CD4-positive, alpha-beta T cell (primary cell): ENCODE measurements at regions not wholly inside any gene's neighbourhood (a gene's known extent, or its start where the extent isn't known, plus 50 kb on each side); places are given as distances from the start of the nearest gene placed in this dataset.

Experiments used
- ATAC-seq: fragments of 200-7000 bp; cut with Tn5 transposase; one replicate; pipeline ENCODE4 v1.10.0; 2022; ENCODE audit warnings: mild to moderate bottlenecking; ENCODE audit not compliant: poor library complexity
- CTCF ChIA-PET: fragments of 350-600 bp; sonication (Branson Sonifier 250); formaldehyde crosslinking; loops from one replicate; lab custom pipeline; 2021; ENCODE audit warnings: antibody characterized with exemption, inconsistent platforms; lab: Charles Lee
- POLR2A ChIA-PET: fragments of 350-600 bp; sonication (Branson Sonifier 250); formaldehyde crosslinking; loops from one replicate; lab custom pipeline; 2021; ENCODE audit warnings: antibody characterized with exemption, inconsistent platforms; lab: Charles Lee
- DNase-seq, 14 experiments: peaks; one replicate each; pipeline ENCODE4 v3.0.0-alpha.2; 2013 to 2020; ENCODE audit warnings: mixed read lengths in 2 of 14
- H3K27ac ChIP-seq, 2 donors: one replicate each; pipeline versions ENCODE4 v1.5.1 to v1.7.0; 2013; ENCODE audit warnings: low read length in 2 of 2, low read depth in 1 of 2, mild to moderate bottlenecking in 1 of 2
- H3K27me3 ChIP-seq, 2 experiments: 1 replicate in 1 of 2; 2 replicates in 1 of 2; pipeline versions ENCODE4 v1.6.1 to v1.7.0; 2013; ENCODE audit warnings: low read length in 2 of 2, control low read depth in 1 of 2, mild to moderate bottlenecking in 1 of 2, moderate library complexity in 1 of 2; ENCODE audit not compliant: insufficient read depth in 2 of 2, control insufficient read depth in 1 of 2
- H3K36me3 ChIP-seq: one replicate; pipeline ENCODE4 v1.6.1; 2013; ENCODE audit warnings: low read length, control low read depth; ENCODE audit not compliant: insufficient read depth
- H3K4me1 ChIP-seq: one replicate; pipeline ENCODE4 v1.6.1; 2013; ENCODE audit warnings: low read length, control low read depth; ENCODE audit not compliant: insufficient read depth
- H3K4me3 ChIP-seq: one replicate; pipeline ENCODE4 v1.5.1; 2013; ENCODE audit warnings: mild to moderate bottlenecking, low read length, moderate library complexity
- H3K9me3 ChIP-seq, 2 experiments: 1 replicate in 1 of 2; 2 replicates in 1 of 2; pipeline versions ENCODE4 v1.6.1 to v1.7.0; 2013; ENCODE audit warnings: low read length in 2 of 2, mild to moderate bottlenecking in 2 of 2, control low read depth in 1 of 2, moderate library complexity in 1 of 2; ENCODE audit not compliant: control insufficient read depth in 1 of 2, insufficient read depth in 1 of 2
- H3K27ac Mint-ChIP-seq: one replicate; pipeline ENCODE4 v1.8.0; 2020; ENCODE audit warnings: mixed read lengths
- H3K27me3 Mint-ChIP-seq: one replicate; pipeline ENCODE4 v1.8.0; 2021; ENCODE audit warnings: mixed read lengths
- H3K36me3 Mint-ChIP-seq: one replicate; pipeline ENCODE4 v1.8.0; 2021; ENCODE audit warnings: low read depth, mixed read lengths
- H3K4me1 Mint-ChIP-seq: one replicate; pipeline ENCODE4 v1.8.0; 2021; ENCODE audit warnings: low read depth, mixed read lengths
- H3K4me3 Mint-ChIP-seq: one replicate; pipeline ENCODE4 v1.8.0; 2020; ENCODE audit warnings: mild to moderate bottlenecking, mixed read lengths
- H3K9me3 Mint-ChIP-seq: one replicate; pipeline ENCODE4 v1.8.0; 2020; ENCODE audit warnings: mixed read lengths
- CTCF ChIP-seq: fragments of 200-600 bp; IDR thresholded peaks from one replicate; pipeline ENCODE4 v1.8.0; 2022; ENCODE audit warnings: antibody characterized with exemption, mild to moderate bottlenecking
- intact Hi-C, 2 experiments: fragments of 100-400 bp; cut with DNase I in 1 of 2; cut with micrococcal nuclease in 1 of 2; formaldehyde crosslinking; loops; one replicate each; pipeline versions ENCODE4 v1.15.1 to v1.9.0; 2023 to 2025; cut with DNase I, micrococcal nuclease

- H3K9me3 ChIP-seq = no peaks in the 10 kb centered on the region
- H3K27me3 ChIP-seq = no peaks in the 10 kb centered on the region
- ATAC-seq (no peak), DNase-seq (no peak)
- Mint-ChIP-seq H3K27me3 (no peaks in the 10 kb centered on the region), H3K27ac (peak overlapping the region; percentile 88), H3K4me1 (peaks cover 58% of the 10 kb centered on the region), H3K4me3 (no peak overlapping the region), H3K36me3 (no peaks in the 10 kb centered on the region), H3K9me3 (no peaks in the 10 kb centered on the region)
- TF ChIP-seq CTCF = no peak
- H3K27ac ChIP-seq = peak overlapping the region in 1 of 2 donors; percentile 5
- CTCF ChIA-PET = no interaction called here
- H3K4me3 ChIP-seq = no peak overlapping the region
- peaks cover 51% of the 10 kb centered on the region for H3K4me1 ChIP-seq
- intact Hi-C loops = no loop called here
- POLR2A ChIA-PET = interaction anchor here (3.3 kb wide), 1 partner anchor 12 kb away, joined by 23 read pairs; no protein-coding TSS in a partner anchor
- H3K36me3 ChIP-seq = no peaks in the 10 kb centered on the region
Measured at GRCh38 chr5:160479220-160479619, 57.6 kb downstream of the PTTG1 start.

GRCh38 chr5:160479926-160480325 lies 58.3 kb downstream of the PTTG1 start:
- ATAC-seq = no peak

GRCh38 chr5:160480652-160481051 lies 59.0 kb downstream of the PTTG1 start:
- intact Hi-C loops = no loop called here
- no peak overlapping the region for H3K27ac ChIP-seq
- H3K36me3 Mint-ChIP-seq = peaks cover 6% of the 10 kb centered on the region
- peaks cover 56% of the 10 kb centered on the region for H3K4me1 ChIP-seq
- no peaks in the 10 kb centered on the region for H3K36me3 ChIP-seq
- ChIA-PET CTCF (no interaction called here), POLR2A (no interaction called here)
- H3K27ac Mint-ChIP-seq = peak overlapping the region; percentile 88
- no peak for DNase-seq
- no peak overlapping the region for H3K4me3 ChIP-seq
- peaks cover 58% of the 10 kb centered on the region for H3K4me1 Mint-ChIP-seq
- H3K9me3 Mint-ChIP-seq = no peaks in the 10 kb centered on the region
- H3K27me3 ChIP-seq = no peaks in the 10 kb centered on the region
- no peaks in the 10 kb centered on the region for H3K27me3 Mint-ChIP-seq
- ATAC-seq = no peak
- no peaks in the 10 kb centered on the region for H3K9me3 ChIP-seq
- TF ChIP-seq CTCF = no peak
- H3K4me3 Mint-ChIP-seq = no peak overlapping the region

More at GRCh38 chr5:160479926-160480325, 58.3 kb downstream of the PTTG1 start:
- Mint-ChIP-seq H3K27ac (peak overlapping the region; percentile 88), H3K27me3 (no peaks in the 10 kb centered on the region), H3K36me3 (peaks cover 6% of the 10 kb centered on the region), H3K9me3 (no peaks in the 10 kb centered on the region), H3K4me3 (peak overlapping the region; percentile 52), H3K4me1 (peaks cover 59% of the 10 kb centered on the region)
- DNase-seq = no peak
- no peaks in the 10 kb centered on the region for H3K9me3 ChIP-seq
- no peaks in the 10 kb centered on the region for H3K36me3 ChIP-seq
- no peak overlapping the region for H3K27ac ChIP-seq
- TF ChIP-seq CTCF = no peak
- H3K27me3 ChIP-seq = no peaks in the 10 kb centered on the region
- ChIA-PET POLR2A (interaction anchor here (3.3 kb wide), 1 partner anchor 13 kb away, joined by 23 read pairs; no protein-coding TSS in a partner anchor), CTCF (no interaction called here)
- intact Hi-C loops = no loop called here
- peaks cover 52% of the 10 kb centered on the region for H3K4me1 ChIP-seq
- H3K4me3 ChIP-seq = no peak overlapping the region
